ENCODE measurements at regions not wholly inside any gene's neighbourhood (a gene's known extent, or its start where the extent isn't known, plus 50 kb on each side); places are given as distances from the start of the nearest gene placed in this dataset.

DNA sequence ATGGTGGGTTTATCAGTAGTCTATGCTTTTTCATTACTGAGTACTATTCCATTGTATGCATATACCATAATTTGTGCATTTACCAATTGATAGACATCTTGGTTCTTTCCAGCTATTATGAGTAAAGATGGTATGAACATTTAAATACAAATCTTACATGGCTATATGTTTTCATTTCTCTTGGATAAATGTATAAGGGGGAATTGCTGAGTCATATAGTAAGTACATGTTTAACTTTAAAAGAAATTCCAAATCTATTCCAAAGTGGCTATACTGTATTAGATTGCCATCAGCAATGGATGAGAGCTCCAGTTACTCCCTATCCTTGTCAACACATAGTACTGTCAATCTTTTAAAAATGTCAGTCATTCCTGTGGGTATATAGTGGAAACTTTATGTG lies 243.9 kb downstream of the CDCA7 start:
- intact Hi-C loops (cut with DNase I) = no loop called here
- Histone ChIP-seq H3K27ac (no peak overlapping the region), H3K36me3 (no peaks in the 10 kb centered on the region), H3K4me3 (no peak overlapping the region), H3K27me3 (no peaks in the 10 kb centered on the region), H3K4me1 (no peaks in the 10 kb centered on the region), H3K9ac (ENCODE audit: low read depth in 2 of 2, low read length in 2 of 2) (no peak overlapping the region), H3K9me3 (no peaks in the 10 kb centered on the region)
- no peak for DNase-seq
- TF ChIP-seq, protein P1, sequence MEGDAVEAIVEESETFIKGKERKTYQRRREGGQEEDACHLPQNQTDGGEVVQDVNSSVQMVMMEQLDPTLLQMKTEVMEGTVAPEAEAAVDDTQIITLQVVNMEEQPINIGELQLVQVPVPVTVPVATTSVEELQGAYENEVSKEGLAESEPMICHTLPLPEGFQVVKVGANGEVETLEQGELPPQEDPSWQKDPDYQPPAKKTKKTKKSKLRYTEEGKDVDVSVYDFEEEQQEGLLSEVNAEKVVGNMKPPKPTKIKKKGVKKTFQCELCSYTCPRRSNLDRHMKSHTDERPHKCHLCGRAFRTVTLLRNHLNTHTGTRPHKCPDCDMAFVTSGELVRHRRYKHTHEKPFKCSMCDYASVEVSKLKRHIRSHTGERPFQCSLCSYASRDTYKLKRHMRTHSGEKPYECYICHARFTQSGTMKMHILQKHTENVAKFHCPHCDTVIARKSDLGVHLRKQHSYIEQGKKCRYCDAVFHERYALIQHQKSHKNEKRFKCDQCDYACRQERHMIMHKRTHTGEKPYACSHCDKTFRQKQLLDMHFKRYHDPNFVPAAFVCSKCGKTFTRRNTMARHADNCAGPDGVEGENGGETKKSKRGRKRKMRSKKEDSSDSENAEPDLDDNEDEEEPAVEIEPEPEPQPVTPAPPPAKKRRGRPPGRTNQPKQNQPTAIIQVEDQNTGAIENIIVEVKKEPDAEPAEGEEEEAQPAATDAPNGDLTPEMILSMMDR (IDR thresholded peaks at IDR 0.05) = no peak

DNA sequence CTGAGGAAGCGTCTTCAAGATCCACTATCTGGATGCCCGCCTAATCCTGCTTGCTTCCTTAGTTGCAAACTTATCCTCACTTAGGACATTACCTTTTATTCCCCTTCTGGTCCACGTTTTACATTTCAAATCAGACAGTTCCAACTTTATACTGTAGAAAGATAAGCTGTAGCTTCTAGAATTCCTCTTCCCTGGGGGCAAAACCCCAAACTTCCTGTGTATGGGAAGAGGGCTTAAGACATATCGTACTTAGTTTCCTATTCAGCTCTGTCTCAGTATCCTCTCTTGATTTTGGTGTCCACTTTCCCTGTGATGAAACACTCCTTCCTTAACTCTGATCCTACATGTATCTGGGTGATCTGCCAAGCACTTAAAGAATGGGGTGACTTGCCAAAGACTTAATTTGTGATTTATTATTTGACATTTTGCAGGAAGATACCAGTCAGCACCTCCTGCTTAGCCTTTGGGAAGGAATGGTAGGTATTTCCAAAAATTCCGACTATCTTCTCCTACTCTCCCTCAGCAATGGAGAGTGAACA lies 245.2 kb downstream of the CDCA7 start:
- no peak for DNase-seq
- H3K4me3 ChIP-seq = no peak overlapping the region
- H3K9ac ChIP-seq (ENCODE audit: low read depth in 2 of 2, low read length in 2 of 2) = no peak overlapping the region
- H3K36me3 ChIP-seq = no peaks in the 10 kb centered on the region
- no peak overlapping the region for H3K27ac ChIP-seq
- no peaks in the 10 kb centered on the region for H3K27me3 ChIP-seq
- no peaks in the 10 kb centered on the region for H3K9me3 ChIP-seq
- H3K4me1 ChIP-seq = no peaks in the 10 kb centered on the region
- TF ChIP-seq, protein P1 (IDR thresholded peaks at IDR 0.05) = no peak
- intact Hi-C loops (cut with DNase I) = no loop called here

DNA sequence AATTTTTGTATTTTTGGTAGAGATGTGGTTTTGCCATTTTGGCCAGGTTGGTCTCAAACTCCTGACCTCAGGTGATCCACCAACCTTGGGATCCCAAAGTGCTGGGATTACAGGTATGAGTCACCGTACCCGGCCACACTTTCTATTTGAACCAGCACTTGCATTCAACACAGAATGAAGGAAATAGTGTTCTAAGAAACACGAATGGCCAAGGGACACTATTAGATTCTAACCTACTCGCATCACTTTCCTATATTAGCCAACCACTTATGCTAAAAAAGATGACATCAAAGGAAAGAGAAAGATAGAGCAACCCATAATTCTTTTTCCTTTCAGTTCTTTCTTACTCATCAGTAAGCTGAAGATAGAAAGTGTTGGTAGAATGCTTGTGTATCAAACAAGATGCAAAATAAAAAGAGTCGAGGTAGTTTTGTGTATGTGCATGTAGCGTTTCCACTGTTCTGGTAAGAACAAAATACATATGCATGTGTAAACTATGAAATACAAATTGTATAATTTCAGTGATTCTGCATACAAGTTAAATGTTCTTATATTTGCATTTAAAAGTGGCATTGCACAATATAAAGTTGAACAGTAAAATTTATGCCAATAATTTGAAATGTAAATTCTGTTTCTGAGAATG lies 247.6 kb downstream of the CDCA7 start:
- intact Hi-C loops (cut with DNase I) = no loop called here
- no peaks in the 10 kb centered on the region for H3K36me3 ChIP-seq
- no peak overlapping the region for H3K9ac ChIP-seq (ENCODE audit: low read depth in 2 of 2, low read length in 2 of 2)
- H3K4me3 ChIP-seq = no peak overlapping the region
- H3K27ac ChIP-seq = no peak overlapping the region
- no peak for DNase-seq
- TF ChIP-seq, protein P1 (IDR thresholded peaks at IDR 0.05) = no peak
- H3K4me1 ChIP-seq = no peaks in the 10 kb centered on the region
- no peaks in the 10 kb centered on the region for H3K9me3 ChIP-seq
- no peaks in the 10 kb centered on the region for H3K27me3 ChIP-seq

DNA sequence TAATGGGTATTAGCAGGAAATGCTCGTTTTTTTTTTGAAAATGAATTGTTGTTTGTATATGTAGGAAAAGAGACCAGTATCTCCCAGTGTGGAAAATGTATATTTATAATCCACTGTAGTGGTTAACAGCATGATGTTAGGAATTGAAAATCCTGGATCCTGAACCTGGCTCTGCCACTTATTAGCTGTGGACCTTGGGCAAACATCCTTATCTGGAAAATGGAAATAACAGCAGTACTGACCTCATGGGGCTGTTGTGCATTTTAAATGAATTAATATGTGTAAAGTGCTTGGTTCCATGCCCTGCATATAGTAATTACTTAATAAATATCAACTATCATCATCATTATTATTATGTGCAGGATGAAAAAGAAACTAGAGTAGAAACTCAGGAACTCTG lies 251.3 kb downstream of the CDCA7 start:
- Histone ChIP-seq H3K4me1 (no peaks in the 10 kb centered on the region), H3K36me3 (no peaks in the 10 kb centered on the region), H3K27me3 (no peaks in the 10 kb centered on the region), H3K9ac (ENCODE audit: low read depth in 2 of 2, low read length in 2 of 2) (no peak overlapping the region), H3K9me3 (no peaks in the 10 kb centered on the region), H3K27ac (no peak overlapping the region), H3K4me3 (no peak overlapping the region)
- no peak for DNase-seq
- TF ChIP-seq, protein P1 (IDR thresholded peaks at IDR 0.05) = no peak
- intact Hi-C loops (cut with DNase I) = no loop called here

DNA sequence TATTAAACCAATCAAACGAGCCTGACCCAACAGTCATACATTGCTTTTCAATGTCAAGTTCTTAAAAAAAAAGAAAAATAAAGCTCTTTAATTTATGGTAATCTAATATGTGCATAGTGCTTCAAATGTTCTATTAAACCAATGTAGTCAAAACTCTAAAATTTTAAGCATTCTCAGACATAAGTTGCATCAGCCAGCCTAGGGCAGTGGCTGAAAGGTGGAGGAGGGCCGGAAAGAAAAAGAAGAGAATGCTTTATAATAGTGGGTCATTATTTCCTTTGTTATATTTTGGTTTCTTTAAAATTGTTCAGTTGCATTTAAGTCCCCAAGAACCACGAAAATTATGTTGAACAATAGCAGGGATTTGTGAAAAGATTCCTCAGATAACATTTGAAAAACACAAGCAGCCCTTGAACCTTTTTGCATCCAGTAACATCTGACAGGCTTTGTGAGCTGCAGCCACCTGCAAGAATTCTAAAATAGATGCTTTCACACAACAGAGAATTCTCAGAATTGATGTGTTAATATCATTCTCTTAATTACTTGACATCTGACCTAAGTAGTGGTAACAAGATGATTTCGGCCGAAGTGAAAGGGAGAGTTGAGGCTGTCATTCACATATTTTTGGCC lies 252.1 kb downstream of the CDCA7 start:
- H3K27ac ChIP-seq = no peak overlapping the region
- no peaks in the 10 kb centered on the region for H3K4me1 ChIP-seq
- H3K27me3 ChIP-seq = no peaks in the 10 kb centered on the region
- no peak for DNase-seq
- no peak overlapping the region for H3K9ac ChIP-seq (ENCODE audit: low read depth in 2 of 2, low read length in 2 of 2)
- intact Hi-C loops (cut with DNase I) = no loop called here
- TF ChIP-seq, protein P1 (IDR thresholded peaks at IDR 0.05) = no peak
- no peaks in the 10 kb centered on the region for H3K9me3 ChIP-seq
- no peak overlapping the region for H3K4me3 ChIP-seq
- H3K36me3 ChIP-seq = no peaks in the 10 kb centered on the region

Measured in colonic mucosa (tissue), 4 donors.